Smooth muscle cell (in vitro differentiated cells): ENCODE measurements at regions not wholly inside any gene's neighbourhood (a gene's known extent, or its start where the extent isn't known, plus 50 kb on each side); places are given as distances from the start of the nearest gene placed in this dataset.
A peak's percentile ranks its signal among the peaks of the same experiment; 100 is the strongest.

ENCODE experiments used
- DNase-seq: peaks from one replicate; lab custom pipeline; 2025; ENCODE audit not compliant: unreplicated experiment; lab: John Stamatoyannopoulos, UW
- H2AFZ ChIP-seq: fragments of 200-600 bp; sonication (generic); 2 replicates; pipeline ENCODE4 v1.6.0; 2016; ENCODE audit warnings: antibody characterized with exemption, low read depth, mild to moderate bottlenecking
- H3F3A ChIP-seq: fragments of 200-600 bp; sonication (generic); 2 replicates; pipeline ENCODE4 v1.6.0; 2017; ENCODE audit warnings: antibody characterized with exemption, low read depth
- H3K27ac ChIP-seq: fragments of 200-600 bp; sonication (generic); 2 replicates; pipeline ENCODE4 v1.5.1; 2016; ENCODE audit warnings: low read depth, mild to moderate bottlenecking
- H3K27me3 ChIP-seq: fragments of 200-600 bp; sonication (generic); 2 replicates; pipeline ENCODE4 v1.6.1; 2016; ENCODE audit warnings: low read depth, mild to moderate bottlenecking
- H3K36me3 ChIP-seq: fragments of 200-600 bp; sonication (generic); 2 replicates; pipeline ENCODE4 v1.5.1; 2016; ENCODE audit warnings: low read depth
- H3K4me1 ChIP-seq: fragments of 200-600 bp; sonication (generic); 2 replicates; pipeline ENCODE4 v1.5.1; 2016; ENCODE audit warnings: low read depth
- H3K4me2 ChIP-seq: fragments of 200-600 bp; sonication (generic); 2 replicates; pipeline ENCODE4 v1.6.0; 2016; ENCODE audit warnings: mild to moderate bottlenecking
- H3K4me3 ChIP-seq: fragments of 200-600 bp; sonication (generic); 2 replicates; pipeline ENCODE4 v1.5.1; 2016; ENCODE audit warnings: mild to moderate bottlenecking
- H3K79me2 ChIP-seq: fragments of 200-600 bp; sonication (generic); 2 replicates; pipeline ENCODE4 v1.6.0; 2016; ENCODE audit warnings: low read depth, mild to moderate bottlenecking
- H3K9ac ChIP-seq: fragments of 200-600 bp; sonication (generic); 2 replicates; pipeline ENCODE4 v1.6.0; 2016; ENCODE audit warnings: low read depth
- H3K9me3 ChIP-seq: fragments of 200-600 bp; sonication (generic); replicated peaks from 2 replicates; pipeline ENCODE4 v1.5.1; 2016; ENCODE audit warnings: low read depth
- H4K20me1 ChIP-seq: fragments of 200-600 bp; sonication (generic); 2 replicates; pipeline ENCODE4 v1.6.0; 2016; ENCODE audit warnings: low read depth
- WGBS: methylation state at CpG from one replicate; pipeline ENCODE4 v1.1.7; 2016; ENCODE audit warnings: low lambda C conversion rate; 5-methylcytosine and 5-hydroxymethylcytosine counted together
- TF ChIP-seq, protein P1 (sequence below): fragments of 200-600 bp; sonication (generic); IDR thresholded peaks from 2 replicates; pipeline ENCODE4 v1.5.1; 2017; ENCODE audit warnings: borderline replicate concordance, mild to moderate bottlenecking, antibody characterized with exemption; ENCODE audit not compliant: insufficient read depth, poor library complexity, severe bottlenecking

DNA sequence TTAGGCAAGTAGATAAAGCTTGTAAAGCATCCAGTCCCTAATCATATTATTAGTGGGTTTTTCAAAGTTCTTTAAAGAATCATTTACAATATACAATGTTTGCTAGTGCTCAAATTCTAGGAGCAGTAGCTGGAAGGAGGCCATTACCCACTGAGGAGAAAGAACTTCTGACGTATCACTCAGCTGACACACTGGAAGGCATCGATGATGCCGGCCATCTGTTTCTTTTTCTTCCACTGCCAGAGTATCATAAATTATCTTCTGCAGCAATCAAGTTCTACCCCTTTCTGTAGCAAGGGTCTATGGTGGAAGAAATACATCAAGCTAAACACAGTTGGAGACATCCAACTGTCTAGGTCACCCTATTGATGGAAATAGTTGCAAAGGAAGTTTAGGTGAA, 243.2 kb upstream of the LRRN1 start:
- Histone ChIP-seq H2AFZ (no peak overlapping the region), H3K27me3 (no peaks in the 10 kb centered on the region), H4K20me1 (no peaks in the 10 kb centered on the region), H3F3A (peaks cover 15% of the 10 kb centered on the region), H3K36me3 (no peaks in the 10 kb centered on the region), H3K79me2 (no peaks in the 10 kb centered on the region), H3K4me2 (no peak overlapping the region), H3K4me3 (no peak overlapping the region), H3K9ac (no peak overlapping the region), H3K9me3 (no peaks in the 10 kb centered on the region), H3K4me1 (peaks cover 3% of the 10 kb centered on the region), H3K27ac (no peak overlapping the region)
- 79% methylated on average over 3 of the region's 3 CpGs for WGBS
- no peak for DNase-seq
- TF ChIP-seq, protein P1, sequence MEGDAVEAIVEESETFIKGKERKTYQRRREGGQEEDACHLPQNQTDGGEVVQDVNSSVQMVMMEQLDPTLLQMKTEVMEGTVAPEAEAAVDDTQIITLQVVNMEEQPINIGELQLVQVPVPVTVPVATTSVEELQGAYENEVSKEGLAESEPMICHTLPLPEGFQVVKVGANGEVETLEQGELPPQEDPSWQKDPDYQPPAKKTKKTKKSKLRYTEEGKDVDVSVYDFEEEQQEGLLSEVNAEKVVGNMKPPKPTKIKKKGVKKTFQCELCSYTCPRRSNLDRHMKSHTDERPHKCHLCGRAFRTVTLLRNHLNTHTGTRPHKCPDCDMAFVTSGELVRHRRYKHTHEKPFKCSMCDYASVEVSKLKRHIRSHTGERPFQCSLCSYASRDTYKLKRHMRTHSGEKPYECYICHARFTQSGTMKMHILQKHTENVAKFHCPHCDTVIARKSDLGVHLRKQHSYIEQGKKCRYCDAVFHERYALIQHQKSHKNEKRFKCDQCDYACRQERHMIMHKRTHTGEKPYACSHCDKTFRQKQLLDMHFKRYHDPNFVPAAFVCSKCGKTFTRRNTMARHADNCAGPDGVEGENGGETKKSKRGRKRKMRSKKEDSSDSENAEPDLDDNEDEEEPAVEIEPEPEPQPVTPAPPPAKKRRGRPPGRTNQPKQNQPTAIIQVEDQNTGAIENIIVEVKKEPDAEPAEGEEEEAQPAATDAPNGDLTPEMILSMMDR, result no peak

DNA sequence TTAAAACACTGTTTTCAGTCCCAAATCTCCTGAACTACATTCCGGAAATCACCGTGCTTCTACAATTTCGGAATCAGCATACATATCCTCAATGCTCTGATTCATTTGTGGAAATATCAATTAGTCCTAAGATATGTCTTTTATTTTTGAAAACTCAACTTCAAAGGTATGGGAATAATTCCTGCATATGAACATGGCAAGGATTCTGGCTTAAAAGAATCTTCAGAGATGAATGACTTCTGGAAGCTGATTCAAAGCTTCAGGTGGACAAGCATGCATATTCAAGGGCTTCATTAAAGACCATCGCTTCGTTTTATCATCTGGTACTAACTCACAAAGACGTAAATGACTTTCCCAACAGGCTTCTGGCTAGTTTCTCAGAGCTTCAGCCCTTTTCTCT, 246.0 kb upstream of the LRRN1 start:
- peak overlapping the region; percentile 64 for H3K27ac ChIP-seq

DNA sequence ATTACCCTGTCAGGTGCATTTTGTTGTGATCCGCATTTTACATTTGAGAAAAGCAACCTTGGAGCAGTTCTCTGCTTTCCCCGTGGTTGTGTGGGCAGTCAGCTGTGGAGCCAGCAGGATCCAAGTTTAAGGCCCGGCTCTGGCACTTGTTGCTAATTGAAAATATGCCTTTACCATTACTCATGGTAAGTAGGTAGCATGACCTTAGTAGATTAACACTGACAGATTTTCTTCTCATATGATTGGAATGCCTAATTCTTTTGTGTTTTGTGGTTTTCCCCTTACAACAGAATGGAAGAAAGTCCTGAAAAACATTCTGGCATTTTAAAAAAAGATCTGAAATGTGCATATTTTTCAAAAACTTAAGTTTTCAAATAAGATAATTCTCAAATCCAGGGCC, 246.5 kb upstream of the LRRN1 start:
- no peak overlapping the region for H3K4me2 ChIP-seq
- no peaks in the 10 kb centered on the region for H3F3A ChIP-seq
- no peaks in the 10 kb centered on the region for H3K79me2 ChIP-seq
- no peaks in the 10 kb centered on the region for H3K27me3 ChIP-seq
- H3K4me3 ChIP-seq, result no peak overlapping the region
- H3K27ac ChIP-seq, result peak overlapping the region; percentile 64
- H2AFZ ChIP-seq, result no peak overlapping the region
- 60% methylated on average over 3 of the region's 3 CpGs for WGBS
- H3K36me3 ChIP-seq, result no peaks in the 10 kb centered on the region
- H3K4me1 ChIP-seq, result no peaks in the 10 kb centered on the region
- H3K9me3 ChIP-seq, result no peaks in the 10 kb centered on the region
- TF ChIP-seq, protein P1, result no peak
- H4K20me1 ChIP-seq, result no peaks in the 10 kb centered on the region
- H3K9ac ChIP-seq, result no peak overlapping the region
- no peak for DNase-seq

More for the DNA sequence above, 246.0 kb upstream of the LRRN1 start:
- Histone ChIP-seq H3K9ac (peak overlapping the region; percentile 9), H3K36me3 (no peaks in the 10 kb centered on the region), H3K4me2 (no peak overlapping the region), H2AFZ (no peak overlapping the region), H4K20me1 (no peaks in the 10 kb centered on the region), H3K79me2 (no peaks in the 10 kb centered on the region), H3K27me3 (no peaks in the 10 kb centered on the region), H3K4me3 (no peak overlapping the region), H3K4me1 (no peaks in the 10 kb centered on the region), H3K9me3 (no peaks in the 10 kb centered on the region), H3F3A (no peaks in the 10 kb centered on the region)
- TF ChIP-seq, protein P1, result no peak
- WGBS, result 96% methylated on average over 6 of the region's 6 CpGs
- no peak for DNase-seq

DNA sequence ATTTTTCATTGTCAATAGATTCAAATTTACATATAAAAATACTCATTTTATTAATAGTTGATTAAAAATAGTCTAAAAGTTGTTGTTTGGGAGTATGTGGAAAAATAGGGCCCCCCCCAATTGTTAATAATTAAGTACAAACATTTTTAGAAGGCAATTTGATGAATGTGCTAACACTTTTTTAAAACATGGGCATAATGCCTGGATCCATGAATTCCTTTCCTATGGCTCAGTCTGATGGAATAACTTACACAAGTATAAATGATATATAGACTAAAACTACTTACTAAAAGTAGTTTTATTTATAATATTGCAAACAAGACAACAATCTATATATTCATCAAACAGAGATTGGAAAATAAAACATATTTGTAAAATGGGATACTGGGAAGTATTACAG, 247.2 kb upstream of the LRRN1 start:
- H3F3A ChIP-seq, result no peaks in the 10 kb centered on the region
- H3K4me1 ChIP-seq, result no peaks in the 10 kb centered on the region
- no peak overlapping the region for H3K4me3 ChIP-seq
- peak overlapping the region; percentile 20 for H3K27ac ChIP-seq
- no peak for DNase-seq
- H3K27me3 ChIP-seq, result no peaks in the 10 kb centered on the region
- TF ChIP-seq, protein P1, result no peak
- no peak overlapping the region for H2AFZ ChIP-seq
- H3K36me3 ChIP-seq, result no peaks in the 10 kb centered on the region
- H4K20me1 ChIP-seq, result no peaks in the 10 kb centered on the region
- H3K4me2 ChIP-seq, result no peak overlapping the region
- H3K9me3 ChIP-seq, result no peaks in the 10 kb centered on the region
- no peaks in the 10 kb centered on the region for H3K79me2 ChIP-seq
- no peak overlapping the region for H3K9ac ChIP-seq
